ENCODE measurements at regions not wholly inside any gene's neighbourhood (a gene's known extent, or its start where the extent isn't known, plus 50 kb on each side); places are given as distances from the start of the nearest gene placed in this dataset.

DNA sequence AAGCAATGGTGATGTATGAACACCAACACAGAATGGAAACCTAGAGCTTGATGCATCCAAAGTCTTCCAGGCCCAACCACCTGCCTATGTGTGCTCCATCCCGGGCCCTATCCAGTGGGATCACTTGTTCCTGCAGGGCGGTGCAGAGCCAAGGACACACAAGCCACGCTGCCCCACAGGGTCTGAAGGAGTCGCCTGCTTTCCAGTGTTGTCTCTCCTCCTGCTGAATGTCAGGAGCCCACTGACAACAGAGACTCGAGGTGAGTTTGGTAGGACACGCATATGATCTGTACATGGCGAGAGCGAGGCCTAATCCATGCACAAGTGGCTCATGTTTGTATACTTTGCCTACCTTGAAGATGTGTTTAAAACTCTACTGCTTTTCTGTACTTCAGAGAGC is 70.9 kb upstream of the FHL2 start:
- H3K36me3 ChIP-seq (ENCODE audit: control insufficient read depth in 2 of 2, insufficient read depth in 1 of 2, low read length in 2 of 2) = no peaks in the 10 kb centered on the region
- TF ChIP-seq ZNF830 (tag by site-specific recombination; IDR thresholded peaks at IDR 0.05; ENCODE audit: low read depth) (no peak), ZNF701 (tag by site-specific recombination; IDR thresholded peaks at IDR 0.05) (no peak), GLI4 (tag by site-specific recombination; IDR thresholded peaks at IDR 0.05) (no peak), KLF9 (tag by site-specific recombination; IDR thresholded peaks at IDR 0.05; ENCODE audit: low read depth) (no peak), MZF1 (tag by site-specific recombination; IDR thresholded peaks at IDR 0.05; ENCODE audit: borderline replicate concordance) (no peak), IKZF3 (tag by site-specific recombination; IDR thresholded peaks at IDR 0.05) (no peak), ZNF157 (tag by site-specific recombination; IDR thresholded peaks at IDR 0.05) (no peak), ZEB2 (tag by site-specific recombination; IDR thresholded peaks at IDR 0.05) (no peak), ZXDB (tag by site-specific recombination; IDR thresholded peaks at IDR 0.05) (no peak), ZNF174 (tag by site-specific recombination; IDR thresholded peaks at IDR 0.05) (no peak), ZNF76 (tag by site-specific recombination; IDR thresholded peaks at IDR 0.05; ENCODE audit: borderline replicate concordance, low read depth) (no peak), ZNF354C (tag by site-specific recombination; IDR thresholded peaks at IDR 0.05; ENCODE audit: borderline replicate concordance, low read depth) (no peak), SALL2 (tag by site-specific recombination; IDR thresholded peaks at IDR 0.05; ENCODE audit: borderline replicate concordance) (no peak), YY1 (tag by site-specific recombination; IDR thresholded peaks at IDR 0.05) (no peak)
- TF ChIP-seq, protein P1, sequence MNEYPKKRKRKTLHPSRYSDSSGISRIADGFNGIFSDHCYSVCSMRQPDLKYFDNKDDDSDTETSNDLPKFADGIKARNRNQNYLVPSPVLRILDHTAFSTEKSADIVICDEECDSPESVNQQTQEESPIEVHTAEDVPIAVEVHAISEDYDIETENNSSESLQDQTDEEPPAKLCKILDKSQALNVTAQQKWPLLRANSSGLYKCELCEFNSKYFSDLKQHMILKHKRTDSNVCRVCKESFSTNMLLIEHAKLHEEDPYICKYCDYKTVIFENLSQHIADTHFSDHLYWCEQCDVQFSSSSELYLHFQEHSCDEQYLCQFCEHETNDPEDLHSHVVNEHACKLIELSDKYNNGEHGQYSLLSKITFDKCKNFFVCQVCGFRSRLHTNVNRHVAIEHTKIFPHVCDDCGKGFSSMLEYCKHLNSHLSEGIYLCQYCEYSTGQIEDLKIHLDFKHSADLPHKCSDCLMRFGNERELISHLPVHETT (tag by site-specific recombination; IDR thresholded peaks at IDR 0.05) = no peak
- TF ChIP-seq, protein P2, sequence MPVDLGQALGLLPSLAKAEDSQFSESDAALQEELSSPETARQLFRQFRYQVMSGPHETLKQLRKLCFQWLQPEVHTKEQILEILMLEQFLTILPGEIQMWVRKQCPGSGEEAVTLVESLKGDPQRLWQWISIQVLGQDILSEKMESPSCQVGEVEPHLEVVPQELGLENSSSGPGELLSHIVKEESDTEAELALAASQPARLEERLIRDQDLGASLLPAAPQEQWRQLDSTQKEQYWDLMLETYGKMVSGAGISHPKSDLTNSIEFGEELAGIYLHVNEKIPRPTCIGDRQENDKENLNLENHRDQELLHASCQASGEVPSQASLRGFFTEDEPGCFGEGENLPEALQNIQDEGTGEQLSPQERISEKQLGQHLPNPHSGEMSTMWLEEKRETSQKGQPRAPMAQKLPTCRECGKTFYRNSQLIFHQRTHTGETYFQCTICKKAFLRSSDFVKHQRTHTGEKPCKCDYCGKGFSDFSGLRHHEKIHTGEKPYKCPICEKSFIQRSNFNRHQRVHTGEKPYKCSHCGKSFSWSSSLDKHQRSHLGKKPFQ (tag by site-specific recombination; IDR thresholded peaks at IDR 0.05) = no peak
- TF ChIP-seq, protein P3, sequence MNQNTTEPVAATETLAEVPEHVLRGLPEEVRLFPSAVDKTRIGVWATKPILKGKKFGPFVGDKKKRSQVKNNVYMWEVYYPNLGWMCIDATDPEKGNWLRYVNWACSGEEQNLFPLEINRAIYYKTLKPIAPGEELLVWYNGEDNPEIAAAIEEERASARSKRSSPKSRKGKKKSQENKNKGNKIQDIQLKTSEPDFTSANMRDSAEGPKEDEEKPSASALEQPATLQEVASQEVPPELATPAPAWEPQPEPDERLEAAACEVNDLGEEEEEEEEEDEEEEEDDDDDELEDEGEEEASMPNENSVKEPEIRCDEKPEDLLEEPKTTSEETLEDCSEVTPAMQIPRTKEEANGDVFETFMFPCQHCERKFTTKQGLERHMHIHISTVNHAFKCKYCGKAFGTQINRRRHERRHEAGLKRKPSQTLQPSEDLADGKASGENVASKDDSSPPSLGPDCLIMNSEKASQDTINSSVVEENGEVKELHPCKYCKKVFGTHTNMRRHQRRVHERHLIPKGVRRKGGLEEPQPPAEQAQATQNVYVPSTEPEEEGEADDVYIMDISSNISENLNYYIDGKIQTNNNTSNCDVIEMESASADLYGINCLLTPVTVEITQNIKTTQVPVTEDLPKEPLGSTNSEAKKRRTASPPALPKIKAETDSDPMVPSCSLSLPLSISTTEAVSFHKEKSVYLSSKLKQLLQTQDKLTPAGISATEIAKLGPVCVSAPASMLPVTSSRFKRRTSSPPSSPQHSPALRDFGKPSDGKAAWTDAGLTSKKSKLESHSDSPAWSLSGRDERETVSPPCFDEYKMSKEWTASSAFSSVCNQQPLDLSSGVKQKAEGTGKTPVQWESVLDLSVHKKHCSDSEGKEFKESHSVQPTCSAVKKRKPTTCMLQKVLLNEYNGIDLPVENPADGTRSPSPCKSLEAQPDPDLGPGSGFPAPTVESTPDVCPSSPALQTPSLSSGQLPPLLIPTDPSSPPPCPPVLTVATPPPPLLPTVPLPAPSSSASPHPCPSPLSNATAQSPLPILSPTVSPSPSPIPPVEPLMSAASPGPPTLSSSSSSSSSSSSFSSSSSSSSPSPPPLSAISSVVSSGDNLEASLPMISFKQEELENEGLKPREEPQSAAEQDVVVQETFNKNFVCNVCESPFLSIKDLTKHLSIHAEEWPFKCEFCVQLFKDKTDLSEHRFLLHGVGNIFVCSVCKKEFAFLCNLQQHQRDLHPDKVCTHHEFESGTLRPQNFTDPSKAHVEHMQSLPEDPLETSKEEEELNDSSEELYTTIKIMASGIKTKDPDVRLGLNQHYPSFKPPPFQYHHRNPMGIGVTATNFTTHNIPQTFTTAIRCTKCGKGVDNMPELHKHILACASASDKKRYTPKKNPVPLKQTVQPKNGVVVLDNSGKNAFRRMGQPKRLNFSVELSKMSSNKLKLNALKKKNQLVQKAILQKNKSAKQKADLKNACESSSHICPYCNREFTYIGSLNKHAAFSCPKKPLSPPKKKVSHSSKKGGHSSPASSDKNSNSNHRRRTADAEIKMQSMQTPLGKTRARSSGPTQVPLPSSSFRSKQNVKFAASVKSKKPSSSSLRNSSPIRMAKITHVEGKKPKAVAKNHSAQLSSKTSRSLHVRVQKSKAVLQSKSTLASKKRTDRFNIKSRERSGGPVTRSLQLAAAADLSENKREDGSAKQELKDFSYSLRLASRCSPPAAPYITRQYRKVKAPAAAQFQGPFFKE (tag by site-specific recombination; IDR thresholded peaks at IDR 0.05; ENCODE audit: borderline replicate concordance) = no peak
- CTCF ChIA-PET = no interaction called here
- no peaks in the 10 kb centered on the region for H3K9me3 ChIP-seq (ENCODE audit: control insufficient read depth, insufficient read depth, low read depth, low read length)
- H3K4me1 ChIP-seq (ENCODE audit: control insufficient read depth, insufficient read depth, low read length) = no peaks in the 10 kb centered on the region
- POLR2A ChIA-PET = no interaction called here
- no peak overlapping the region for H3K4me3 ChIP-seq (ENCODE audit: low read depth, low read length)
- no peak overlapping the region for H3K27ac ChIP-seq (ENCODE audit: extremely low read depth, low read depth, low read length)

DNA sequence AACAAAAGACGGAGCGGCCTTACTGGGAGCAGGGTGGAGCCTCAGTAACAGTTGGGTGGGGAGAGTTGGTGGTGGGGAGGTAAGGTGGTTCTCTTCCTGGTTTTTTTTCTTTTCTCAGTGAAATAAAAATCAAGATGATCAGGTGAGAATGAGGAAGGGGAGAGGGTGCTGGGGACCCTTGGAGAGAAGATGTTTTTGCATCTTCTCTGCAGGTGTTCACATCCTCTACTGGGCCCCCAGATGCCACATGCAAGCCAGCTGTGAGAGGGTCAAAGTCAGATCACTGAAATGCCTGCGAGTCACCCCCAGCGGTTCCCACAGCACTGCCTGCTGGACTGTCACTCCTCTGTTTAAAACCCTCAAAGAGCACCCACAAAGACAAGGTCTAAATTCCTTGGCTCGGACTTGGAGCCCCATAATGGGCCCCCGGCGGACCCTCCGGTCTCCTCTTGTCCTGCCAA is 69.8 kb upstream of the FHL2 start:
- no peaks in the 10 kb centered on the region for H3K4me1 ChIP-seq (ENCODE audit: control insufficient read depth, insufficient read depth, low read length)
- CTCF ChIA-PET = no interaction called here
- no peaks in the 10 kb centered on the region for H3K9me3 ChIP-seq (ENCODE audit: control insufficient read depth, insufficient read depth, low read depth, low read length)
- H3K36me3 ChIP-seq (ENCODE audit: control insufficient read depth in 2 of 2, insufficient read depth in 1 of 2, low read length in 2 of 2) = no peaks in the 10 kb centered on the region
- no peak overlapping the region for H3K27ac ChIP-seq (ENCODE audit: extremely low read depth, low read depth, low read length)
- POLR2A ChIA-PET = no interaction called here
- H3K4me3 ChIP-seq (ENCODE audit: low read depth, low read length) = no peak overlapping the region
- TF ChIP-seq FEZF1 (tag by site-specific recombination; IDR thresholded peaks at IDR 0.05) (no peak), ZNF629 (tag by site-specific recombination; IDR thresholded peaks at IDR 0.05) (no peak), ZNF114 (tag by site-specific recombination; IDR thresholded peaks at IDR 0.05) (no peak), HOXA7 (CRISPR knock-in tag; IDR thresholded peaks at IDR 0.05; ENCODE audit: borderline replicate concordance) (no peak), ZNF391 (tag by site-specific recombination; IDR thresholded peaks at IDR 0.05; ENCODE audit: borderline replicate concordance, low read depth) (no peak), ZNF223 (tag by site-specific recombination; IDR thresholded peaks at IDR 0.05) (no peak), ZNF596 (tag by site-specific recombination; IDR thresholded peaks at IDR 0.05) (no peak), ZNF660 (tag by site-specific recombination; IDR thresholded peaks at IDR 0.05) (no peak), ZBTB48 (tag by site-specific recombination; IDR thresholded peaks at IDR 0.05) (no peak)
- TF ChIP-seq, protein P1 (tag by site-specific recombination; IDR thresholded peaks at IDR 0.05) = no peak
